ENCODE measurements at regions not wholly inside any gene's neighbourhood (a gene's known extent, or its start where the extent isn't known, plus 50 kb on each side); places are given as distances from the start of the nearest gene placed in this dataset.

GRCh38 chr4:29199025-29199424 is 1521.1 kb upstream of the PCDH7 start:
- TF ChIP-seq, protein P1, sequence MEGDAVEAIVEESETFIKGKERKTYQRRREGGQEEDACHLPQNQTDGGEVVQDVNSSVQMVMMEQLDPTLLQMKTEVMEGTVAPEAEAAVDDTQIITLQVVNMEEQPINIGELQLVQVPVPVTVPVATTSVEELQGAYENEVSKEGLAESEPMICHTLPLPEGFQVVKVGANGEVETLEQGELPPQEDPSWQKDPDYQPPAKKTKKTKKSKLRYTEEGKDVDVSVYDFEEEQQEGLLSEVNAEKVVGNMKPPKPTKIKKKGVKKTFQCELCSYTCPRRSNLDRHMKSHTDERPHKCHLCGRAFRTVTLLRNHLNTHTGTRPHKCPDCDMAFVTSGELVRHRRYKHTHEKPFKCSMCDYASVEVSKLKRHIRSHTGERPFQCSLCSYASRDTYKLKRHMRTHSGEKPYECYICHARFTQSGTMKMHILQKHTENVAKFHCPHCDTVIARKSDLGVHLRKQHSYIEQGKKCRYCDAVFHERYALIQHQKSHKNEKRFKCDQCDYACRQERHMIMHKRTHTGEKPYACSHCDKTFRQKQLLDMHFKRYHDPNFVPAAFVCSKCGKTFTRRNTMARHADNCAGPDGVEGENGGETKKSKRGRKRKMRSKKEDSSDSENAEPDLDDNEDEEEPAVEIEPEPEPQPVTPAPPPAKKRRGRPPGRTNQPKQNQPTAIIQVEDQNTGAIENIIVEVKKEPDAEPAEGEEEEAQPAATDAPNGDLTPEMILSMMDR (IDR thresholded peaks at IDR 0.05): no peak
- TF ChIP-seq POLR2A (IDR thresholded peaks at IDR 0.05): no peak

Data from body of pancreas (tissue), 4 donors.